ENCODE measurements at regions not wholly inside any gene's neighbourhood (a gene's known extent, or its start where the extent isn't known, plus 50 kb on each side); places are given as distances from the start of the nearest gene placed in this dataset.

DNA sequence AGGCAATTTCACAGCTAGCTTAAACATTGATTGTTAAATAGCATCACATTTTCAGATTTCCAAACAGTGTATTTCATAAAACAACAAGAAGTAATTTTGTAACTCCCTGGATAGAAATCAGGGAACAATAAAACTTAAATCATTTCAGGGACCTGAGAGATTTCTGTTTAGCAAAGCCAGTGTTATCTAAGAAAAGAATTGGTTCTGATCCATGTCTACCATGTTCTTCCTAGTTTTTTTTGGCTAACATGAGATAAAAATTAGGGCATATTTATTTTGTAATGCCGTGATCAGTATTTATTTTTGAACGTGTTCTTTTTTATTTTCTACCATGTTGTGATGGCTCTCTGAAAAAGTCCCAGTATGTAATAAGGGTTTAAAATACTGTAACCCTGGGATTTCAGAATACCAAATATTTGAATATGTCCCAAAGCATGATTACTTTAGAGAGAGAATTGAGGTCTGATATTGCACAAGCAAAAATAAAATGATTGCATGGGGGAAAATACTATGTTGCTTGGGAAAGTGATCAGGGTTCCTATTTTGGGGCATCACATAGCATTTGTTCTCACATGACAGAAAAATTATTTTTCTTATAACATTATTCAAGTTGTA is 188.7 kb upstream of the CEP162 start:
- no peak for DNase-seq (ENCODE audit: low read depth)
- no peak overlapping the region for H3K4me3 ChIP-seq (ENCODE audit: low read depth, low read length)
- TF ChIP-seq, protein P1, sequence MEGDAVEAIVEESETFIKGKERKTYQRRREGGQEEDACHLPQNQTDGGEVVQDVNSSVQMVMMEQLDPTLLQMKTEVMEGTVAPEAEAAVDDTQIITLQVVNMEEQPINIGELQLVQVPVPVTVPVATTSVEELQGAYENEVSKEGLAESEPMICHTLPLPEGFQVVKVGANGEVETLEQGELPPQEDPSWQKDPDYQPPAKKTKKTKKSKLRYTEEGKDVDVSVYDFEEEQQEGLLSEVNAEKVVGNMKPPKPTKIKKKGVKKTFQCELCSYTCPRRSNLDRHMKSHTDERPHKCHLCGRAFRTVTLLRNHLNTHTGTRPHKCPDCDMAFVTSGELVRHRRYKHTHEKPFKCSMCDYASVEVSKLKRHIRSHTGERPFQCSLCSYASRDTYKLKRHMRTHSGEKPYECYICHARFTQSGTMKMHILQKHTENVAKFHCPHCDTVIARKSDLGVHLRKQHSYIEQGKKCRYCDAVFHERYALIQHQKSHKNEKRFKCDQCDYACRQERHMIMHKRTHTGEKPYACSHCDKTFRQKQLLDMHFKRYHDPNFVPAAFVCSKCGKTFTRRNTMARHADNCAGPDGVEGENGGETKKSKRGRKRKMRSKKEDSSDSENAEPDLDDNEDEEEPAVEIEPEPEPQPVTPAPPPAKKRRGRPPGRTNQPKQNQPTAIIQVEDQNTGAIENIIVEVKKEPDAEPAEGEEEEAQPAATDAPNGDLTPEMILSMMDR (conservative IDR thresholded peaks at IDR 0.05; ENCODE audit: low read depth, low read length): no peak

DNA sequence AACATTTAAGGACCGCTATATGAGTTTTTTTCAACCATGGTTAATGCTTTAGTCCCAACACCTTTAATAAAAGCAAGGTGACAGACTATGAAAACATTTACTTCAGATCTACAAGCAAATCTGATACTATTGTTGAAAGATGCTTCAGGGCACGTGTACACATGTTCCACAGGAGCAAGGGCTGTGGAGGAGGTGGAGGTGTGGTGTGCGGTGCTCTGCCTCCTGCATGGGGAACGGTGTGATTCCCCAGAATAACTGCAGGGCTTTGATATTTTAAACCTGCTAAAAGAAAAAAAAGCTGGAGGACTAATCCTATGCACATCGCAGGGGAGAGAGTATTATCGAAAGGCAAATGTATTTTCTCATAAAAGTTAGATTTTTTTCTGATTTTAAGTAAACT is 188.1 kb upstream of the CEP162 start:
- TF ChIP-seq, protein P1 (conservative IDR thresholded peaks at IDR 0.05; ENCODE audit: low read depth, low read length): no peak
- no peak overlapping the region for H3K4me3 ChIP-seq (ENCODE audit: low read depth, low read length)
- no peak for DNase-seq (ENCODE audit: low read depth)

DNA sequence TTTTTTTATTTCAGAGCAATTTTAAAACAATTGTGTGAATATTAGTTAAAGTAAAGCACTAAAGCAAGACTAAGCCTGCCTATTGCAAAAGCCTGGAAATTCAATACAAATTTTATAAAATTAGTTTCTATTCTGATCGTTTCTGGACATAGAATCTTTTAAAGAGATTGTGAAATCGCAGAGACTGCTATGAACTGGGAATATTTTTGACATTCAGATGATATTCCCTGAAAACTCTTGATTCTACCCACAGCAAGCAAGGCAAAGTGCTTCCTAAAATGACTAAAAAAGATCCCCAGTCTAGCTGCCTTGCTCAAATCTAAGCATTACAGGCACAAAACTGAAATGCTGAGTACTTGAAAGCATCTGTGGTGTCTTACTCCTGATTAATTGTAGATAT is 187.6 kb upstream of the CEP162 start:
- TF ChIP-seq, protein P1 (conservative IDR thresholded peaks at IDR 0.05; ENCODE audit: low read depth, low read length): no peak
- no peak for DNase-seq (ENCODE audit: low read depth)
- no peak overlapping the region for H3K4me3 ChIP-seq (ENCODE audit: low read depth, low read length)

DNA sequence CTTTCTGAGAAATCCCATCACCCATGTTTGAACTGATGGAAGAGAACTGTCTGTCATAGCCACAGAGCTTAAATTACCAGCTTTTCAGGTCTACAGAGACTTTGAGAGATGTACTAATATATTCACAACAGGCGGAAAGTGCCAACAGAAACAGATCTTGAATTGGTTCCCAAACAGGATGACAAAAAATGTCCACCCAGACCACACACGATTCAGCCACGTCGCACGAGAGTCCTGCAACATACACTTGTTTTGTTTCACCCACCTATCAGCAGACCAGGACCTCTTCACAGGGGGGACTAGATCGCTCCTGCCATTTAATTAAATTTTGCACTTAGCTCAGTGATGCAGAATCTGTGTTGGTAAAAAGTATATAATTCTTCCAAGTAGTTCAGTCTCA is 187.1 kb upstream of the CEP162 start:
- H3K4me3 ChIP-seq (ENCODE audit: low read depth, low read length): no peak overlapping the region
- DNase-seq (ENCODE audit: low read depth): no peak
- TF ChIP-seq, protein P1 (conservative IDR thresholded peaks at IDR 0.05; ENCODE audit: low read depth, low read length): no peak

DNA sequence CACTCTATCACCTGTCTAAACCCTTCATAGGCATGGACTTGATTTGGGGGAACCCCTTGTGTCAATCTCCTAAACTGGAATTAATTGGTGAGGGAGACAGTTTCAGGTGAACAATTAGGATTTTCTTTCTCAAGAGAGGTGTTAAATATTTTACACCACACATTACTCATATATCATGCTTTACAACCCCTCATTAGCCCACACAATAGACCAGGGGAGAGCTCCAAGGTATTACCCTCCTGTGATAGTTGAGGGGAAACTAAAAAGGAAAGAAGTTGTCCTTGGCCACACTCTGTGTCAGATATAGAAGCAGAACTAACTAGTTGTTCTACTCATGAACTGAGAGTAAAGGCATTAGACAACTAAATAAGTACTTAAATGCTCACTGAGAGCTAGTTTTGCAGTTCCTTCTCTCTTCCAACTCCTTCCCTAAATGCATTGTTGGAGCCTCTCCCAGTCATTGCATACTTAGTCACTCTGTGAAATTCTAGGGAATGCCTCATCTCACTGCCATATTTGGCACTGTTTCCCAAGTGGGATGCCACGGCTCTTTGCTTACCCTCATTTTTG is 183.7 kb upstream of the CEP162 start:
- H3K4me3 ChIP-seq (ENCODE audit: low read depth, low read length): no peak overlapping the region
- DNase-seq (ENCODE audit: low read depth): no peak
- TF ChIP-seq, protein P1 (conservative IDR thresholded peaks at IDR 0.05; ENCODE audit: low read depth, low read length): no peak

DNA sequence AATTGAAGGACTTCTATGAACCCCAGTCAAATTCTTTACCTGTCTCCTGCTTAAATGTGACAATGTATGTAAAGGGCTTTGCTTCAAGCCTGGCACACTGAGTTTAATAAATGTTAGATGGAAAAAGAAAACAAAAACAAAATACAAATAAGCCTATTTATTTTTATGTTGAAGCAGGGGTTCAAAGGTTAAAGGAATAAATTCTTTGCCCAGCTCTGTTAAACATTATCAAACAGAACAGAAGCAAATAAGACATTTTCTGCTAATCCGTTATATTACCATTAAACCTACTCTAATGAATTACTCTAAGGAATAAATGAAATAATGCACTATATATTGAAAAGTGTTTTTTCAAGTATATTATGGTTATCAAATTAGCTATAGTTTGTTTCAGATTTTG is 182.5 kb upstream of the CEP162 start:
- no peak for DNase-seq (ENCODE audit: low read depth)
- no peak overlapping the region for H3K4me3 ChIP-seq (ENCODE audit: low read depth, low read length)
- TF ChIP-seq, protein P1 (conservative IDR thresholded peaks at IDR 0.05; ENCODE audit: low read depth, low read length): no peak

DNA sequence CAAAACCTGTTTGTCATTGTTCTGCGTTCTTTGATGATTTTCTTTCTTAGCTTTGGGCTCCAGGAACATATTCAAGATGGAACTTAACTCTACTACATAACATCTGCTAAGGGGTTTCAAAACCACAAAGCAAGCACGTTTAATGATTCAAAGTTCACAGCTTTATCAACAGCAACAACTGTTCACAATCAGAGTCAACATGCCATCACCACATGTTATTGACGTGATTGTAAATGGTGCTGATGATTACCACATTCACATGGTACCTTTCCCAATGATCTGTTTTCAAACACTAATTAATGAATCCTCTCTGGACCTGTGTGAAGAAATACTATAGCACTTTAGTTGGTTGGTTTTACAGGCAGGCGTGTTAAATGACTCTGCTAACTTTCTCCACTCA is 180.6 kb upstream of the CEP162 start:
- no peak for DNase-seq (ENCODE audit: low read depth)
- H3K4me3 ChIP-seq (ENCODE audit: low read depth, low read length): no peak overlapping the region
- TF ChIP-seq, protein P1 (conservative IDR thresholded peaks at IDR 0.05; ENCODE audit: low read depth, low read length): no peak
